HCT116 (cell line): ENCODE measurements at regions not wholly inside any gene's neighbourhood (a gene's known extent, or its start where the extent isn't known, plus 50 kb on each side); places are given as distances from the start of the nearest gene placed in this dataset.

Experiments used
- EZH2 ChIP-seq: fragments of 200-600 bp; sonication (generic); IDR thresholded peaks from 2 replicates; pipeline ENCODE4 v1.6.1; 2017; ENCODE audit warnings: antibody characterized with exemption, mixed run types
- JUND ChIP-seq: IDR thresholded peaks from 2 replicates; pipeline ENCODE4 v1.6.1; 2012
- POLR2A ChIP-seq: IDR thresholded peaks from 2 replicates; pipeline ENCODE4 v1.7.0; 2011; ENCODE audit warnings: borderline replicate concordance; ENCODE audit not compliant: insufficient read depth, insufficient read length; ENCODE audit errors: extremely low read depth
- POLR2AphosphoS5 ChIP-seq: IDR thresholded peaks from 2 replicates; pipeline ENCODE4 v1.6.1; 2011; ENCODE audit warnings: mild to moderate bottlenecking, low read depth, low read length, moderate library complexity
- RAD21 ChIP-seq: IDR thresholded peaks from 2 replicates; pipeline ENCODE4 v1.6.1; 2012; ENCODE audit warnings: low read depth, mild to moderate bottlenecking
- REST ChIP-seq: IDR thresholded peaks from 2 replicates; pipeline ENCODE4 v1.6.1; 2012; ENCODE audit warnings: low read depth
- SP1 ChIP-seq: IDR thresholded peaks from 2 replicates; pipeline ENCODE4 v1.6.1; 2012; ENCODE audit warnings: low read depth
- YY1 ChIP-seq: IDR thresholded peaks from 2 replicates; pipeline ENCODE4 v1.6.1; 2011; ENCODE audit warnings: low read length, low read depth, moderate library complexity, mild to moderate bottlenecking; ENCODE audit not compliant: insufficient replicate concordance; ENCODE audit errors: extremely low read depth
- ZBTB33 ChIP-seq: IDR thresholded peaks from 2 replicates; pipeline ENCODE4 v1.6.1; 2011; ENCODE audit warnings: mild to moderate bottlenecking, low read length, moderate library complexity; ENCODE audit not compliant: insufficient replicate concordance; ENCODE audit errors: extremely low read depth
- TF ChIP-seq, protein P1 (sequence below), 3 experiments: fragments of 200-600 bp in 1 of 3; sonication (generic) in 1 of 3; IDR thresholded peaks in 2 of 3; conservative IDR thresholded peaks in 1 of 3; 2 replicates each; pipeline ENCODE4 v1.5.1; 2012 to 2017; ENCODE audit warnings: low read depth in 2 of 3, low read length in 2 of 3, antibody characterized with exemption in 1 of 3, borderline replicate concordance in 1 of 3, control low read depth in 1 of 3, mild to moderate bottlenecking in 1 of 3, mixed read lengths in 1 of 3, mixed run types in 1 of 3, moderate library complexity in 1 of 3; ENCODE audit not compliant: insufficient read depth in 1 of 3
- TF ChIP-seq, protein P2 (sequence below): IDR thresholded peaks from 2 replicates; pipeline ENCODE4 v1.6.1; 2012

DNA sequence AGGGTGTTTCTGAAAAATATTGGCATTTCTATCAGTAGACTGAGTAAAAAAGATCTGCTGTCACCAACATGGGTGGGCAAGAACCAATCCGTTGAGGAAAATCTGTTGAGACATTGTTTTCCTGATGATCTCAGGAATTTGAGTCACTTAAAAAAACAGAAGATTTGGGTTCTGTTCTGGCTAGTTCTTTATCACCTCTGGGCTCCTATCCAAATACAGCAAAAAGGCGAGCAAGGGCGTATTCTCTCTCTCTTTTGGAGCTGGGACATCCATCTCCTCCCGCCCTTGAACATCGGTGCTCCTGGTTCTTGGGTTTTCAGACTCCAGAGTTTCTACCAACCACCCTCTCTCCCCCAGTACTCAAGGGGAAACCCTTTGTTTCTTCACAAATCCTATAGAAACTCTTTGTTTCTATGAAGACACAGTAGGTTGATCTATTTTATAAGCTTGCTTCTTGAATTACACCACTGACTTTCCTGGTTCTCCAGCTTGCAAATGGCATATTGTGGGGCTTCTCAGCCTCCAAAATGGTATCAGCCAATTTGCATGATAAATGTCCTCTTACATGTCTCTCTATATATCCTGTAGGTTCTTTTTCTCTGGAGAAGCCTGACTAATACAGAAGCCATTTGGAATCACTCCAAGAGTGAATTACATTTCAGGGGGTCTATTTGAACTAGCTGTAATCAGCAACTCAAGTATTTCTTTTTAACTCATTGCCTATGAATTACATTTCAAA is 263.9 kb upstream of the TMTC1 start:
- TF ChIP-seq, protein P1, sequence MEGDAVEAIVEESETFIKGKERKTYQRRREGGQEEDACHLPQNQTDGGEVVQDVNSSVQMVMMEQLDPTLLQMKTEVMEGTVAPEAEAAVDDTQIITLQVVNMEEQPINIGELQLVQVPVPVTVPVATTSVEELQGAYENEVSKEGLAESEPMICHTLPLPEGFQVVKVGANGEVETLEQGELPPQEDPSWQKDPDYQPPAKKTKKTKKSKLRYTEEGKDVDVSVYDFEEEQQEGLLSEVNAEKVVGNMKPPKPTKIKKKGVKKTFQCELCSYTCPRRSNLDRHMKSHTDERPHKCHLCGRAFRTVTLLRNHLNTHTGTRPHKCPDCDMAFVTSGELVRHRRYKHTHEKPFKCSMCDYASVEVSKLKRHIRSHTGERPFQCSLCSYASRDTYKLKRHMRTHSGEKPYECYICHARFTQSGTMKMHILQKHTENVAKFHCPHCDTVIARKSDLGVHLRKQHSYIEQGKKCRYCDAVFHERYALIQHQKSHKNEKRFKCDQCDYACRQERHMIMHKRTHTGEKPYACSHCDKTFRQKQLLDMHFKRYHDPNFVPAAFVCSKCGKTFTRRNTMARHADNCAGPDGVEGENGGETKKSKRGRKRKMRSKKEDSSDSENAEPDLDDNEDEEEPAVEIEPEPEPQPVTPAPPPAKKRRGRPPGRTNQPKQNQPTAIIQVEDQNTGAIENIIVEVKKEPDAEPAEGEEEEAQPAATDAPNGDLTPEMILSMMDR (IDR thresholded peaks at IDR 0.05 in 2 of 3, conservative IDR thresholded peaks at IDR 0.05 in 1 of 3; ENCODE audit: borderline replicate concordance in 1 of 3, insufficient read depth in 1 of 3, low read depth in 2 of 3, low read length in 2 of 3): no peak
- TF ChIP-seq POLR2A (no peak), POLR2AphosphoS5 (no peak), ZBTB33 (no peak), EZH2 (no peak), JUND (no peak), SP1 (no peak), YY1 (no peak), REST (no peak), RAD21 (no peak)
- TF ChIP-seq, protein P2, sequence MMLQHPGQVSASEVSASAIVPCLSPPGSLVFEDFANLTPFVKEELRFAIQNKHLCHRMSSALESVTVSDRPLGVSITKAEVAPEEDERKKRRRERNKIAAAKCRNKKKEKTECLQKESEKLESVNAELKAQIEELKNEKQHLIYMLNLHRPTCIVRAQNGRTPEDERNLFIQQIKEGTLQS: no peak
